ENCODE measurements at regions not wholly inside any gene's neighbourhood (a gene's known extent, or its start where the extent isn't known, plus 50 kb on each side); places are given as distances from the start of the nearest gene placed in this dataset.

- TF ChIP-seq, protein P1, sequence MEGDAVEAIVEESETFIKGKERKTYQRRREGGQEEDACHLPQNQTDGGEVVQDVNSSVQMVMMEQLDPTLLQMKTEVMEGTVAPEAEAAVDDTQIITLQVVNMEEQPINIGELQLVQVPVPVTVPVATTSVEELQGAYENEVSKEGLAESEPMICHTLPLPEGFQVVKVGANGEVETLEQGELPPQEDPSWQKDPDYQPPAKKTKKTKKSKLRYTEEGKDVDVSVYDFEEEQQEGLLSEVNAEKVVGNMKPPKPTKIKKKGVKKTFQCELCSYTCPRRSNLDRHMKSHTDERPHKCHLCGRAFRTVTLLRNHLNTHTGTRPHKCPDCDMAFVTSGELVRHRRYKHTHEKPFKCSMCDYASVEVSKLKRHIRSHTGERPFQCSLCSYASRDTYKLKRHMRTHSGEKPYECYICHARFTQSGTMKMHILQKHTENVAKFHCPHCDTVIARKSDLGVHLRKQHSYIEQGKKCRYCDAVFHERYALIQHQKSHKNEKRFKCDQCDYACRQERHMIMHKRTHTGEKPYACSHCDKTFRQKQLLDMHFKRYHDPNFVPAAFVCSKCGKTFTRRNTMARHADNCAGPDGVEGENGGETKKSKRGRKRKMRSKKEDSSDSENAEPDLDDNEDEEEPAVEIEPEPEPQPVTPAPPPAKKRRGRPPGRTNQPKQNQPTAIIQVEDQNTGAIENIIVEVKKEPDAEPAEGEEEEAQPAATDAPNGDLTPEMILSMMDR (conservative IDR thresholded peaks at IDR 0.05; ENCODE audit: low read depth, low read length): no peak
- no peak for TF ChIP-seq EZH2 (IDR thresholded peaks at IDR 0.05; ENCODE audit: low read length, unreplicated experiment)
Measured at GRCh38 chr9:103649086-103649485, 445.0 kb upstream of the SMC2 start.
